ENCODE measurements at regions not wholly inside any gene's neighbourhood (a gene's known extent, or its start where the extent isn't known, plus 50 kb on each side); places are given as distances from the start of the nearest gene placed in this dataset.

GRCh38 chr5:2013301-2014057 is 130.8 kb upstream of the IRX4 start:
- H3K4me3 ChIP-seq, result no peak overlapping the region
- no peak for TF ChIP-seq POLR2A (IDR thresholded peaks at IDR 0.05)
- TF ChIP-seq EP300 (IDR thresholded peaks at IDR 0.05), result no peak
- no peak for TF ChIP-seq CTCF (IDR thresholded peaks at IDR 0.05)
- DNase-seq (ENCODE audit: low spot score in 2 of 2), result no peak

GRCh38 chr5:2012885-2013284 is 130.2 kb upstream of the IRX4 start:
- no peaks in the 10 kb centered on the region for H3K27me3 ChIP-seq
- 55 to 69% methylated on average over 5 to 8 of the region's 8 CpGs for WGBS, 2 donors
- TF ChIP-seq EP300 (IDR thresholded peaks at IDR 0.05) (no peak), POLR2A (IDR thresholded peaks at IDR 0.05) (no peak), CTCF (IDR thresholded peaks at IDR 0.05) (no peak)

More at GRCh38 chr5:2013301-2014057, 130.8 kb upstream of the IRX4 start:
- Histone ChIP-seq H3K27me3 (no peaks in the 10 kb centered on the region), H3K36me3 (no peaks in the 10 kb centered on the region), H3K27ac (no peak overlapping the region), H3K4me1 (no peaks in the 10 kb centered on the region), H3K9me3 (no peaks in the 10 kb centered on the region)
- 72 to 75% methylated on average over 16 to 18 of the region's 18 CpGs for WGBS, 2 donors

GRCh38 chr5:2011481-2012411 is 129.0 kb upstream of the IRX4 start:
- 73 to 80% methylated on average over 18 of the region's 18 CpGs for WGBS, 2 donors
- Histone ChIP-seq H3K4me1 (no peaks in the 10 kb centered on the region), H3K36me3 (no peaks in the 10 kb centered on the region), H3K9me3 (peaks cover 0 to under 1% (median 0%) of the 10 kb centered on the region in 4 donors), H3K4me3 (no peak overlapping the region), H3K27ac (no peak overlapping the region), H3K27me3 (no peaks in the 10 kb centered on the region)
- DNase-seq (ENCODE audit: low spot score in 2 of 2), result no peak
- TF ChIP-seq EP300 (IDR thresholded peaks at IDR 0.05) (no peak), CTCF (IDR thresholded peaks at IDR 0.05) (no peak), POLR2A (IDR thresholded peaks at IDR 0.05) (no peak)

More at GRCh38 chr5:2012885-2013284, 130.2 kb upstream of the IRX4 start:
- no peak overlapping the region for H3K4me3 ChIP-seq
- no peaks in the 10 kb centered on the region for H3K36me3 ChIP-seq
- no peaks in the 10 kb centered on the region for H3K4me1 ChIP-seq
- H3K27ac ChIP-seq, result no peak overlapping the region
- H3K9me3 ChIP-seq, result no peaks in the 10 kb centered on the region
- no peak for DNase-seq (ENCODE audit: low spot score in 2 of 2)

GRCh38 chr5:2010940-2011339 is 128.2 kb upstream of the IRX4 start:
- H3K36me3 ChIP-seq, result no peaks in the 10 kb centered on the region
- no peaks in the 10 kb centered on the region for H3K27me3 ChIP-seq
- WGBS, 2 donors, result 55 to 62% methylated on average over 3 of the region's 3 CpGs
- no peak for DNase-seq (ENCODE audit: low spot score in 2 of 2)
- peaks cover 0 to 4% (median 0%) of the 10 kb centered on the region in 4 donors for H3K9me3 ChIP-seq
- TF ChIP-seq EP300 (IDR thresholded peaks at IDR 0.05) (no peak), POLR2A (IDR thresholded peaks at IDR 0.05) (no peak), CTCF (IDR thresholded peaks at IDR 0.05) (no peak)
- H3K4me3 ChIP-seq, result no peak overlapping the region
- no peaks in the 10 kb centered on the region for H3K4me1 ChIP-seq
- no peak overlapping the region for H3K27ac ChIP-seq
